ENCODE measurements at regions not wholly inside any gene's neighbourhood (a gene's known extent, or its start where the extent isn't known, plus 50 kb on each side); places are given as distances from the start of the nearest gene placed in this dataset.

DNA sequence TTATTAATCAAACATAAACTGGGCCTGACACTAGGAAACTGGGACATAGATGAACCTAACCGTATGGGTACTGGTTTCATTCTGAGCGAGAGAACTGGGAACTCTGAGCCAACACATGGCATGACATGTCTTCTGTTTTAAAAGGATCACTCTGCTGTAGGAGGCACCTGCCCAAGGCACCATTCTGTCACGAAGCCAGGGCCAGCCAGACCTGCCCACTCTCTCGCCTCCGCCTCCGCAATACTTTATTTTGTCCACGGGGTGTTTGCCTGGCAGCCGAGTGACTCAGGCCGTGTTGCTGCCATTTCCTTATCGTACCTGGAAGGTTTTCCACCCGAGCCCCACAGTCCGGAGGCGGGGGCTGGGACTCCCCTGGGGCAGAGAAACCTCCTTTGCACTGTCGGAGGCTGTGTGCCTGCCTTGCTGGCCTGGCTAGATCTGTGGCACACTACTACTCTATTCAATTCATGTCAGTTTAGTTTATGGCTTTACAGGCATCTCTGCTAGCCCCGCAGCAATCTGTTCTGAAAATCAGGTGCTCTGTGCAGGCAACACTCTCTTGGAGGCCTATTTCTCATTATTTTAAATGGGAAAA is 120.4 kb upstream of the ACKR3 start:
- 81 to 88% (median 84%) methylated on average over 15 of the region's 15 CpGs for WGBS, 4 donors
- H3K27ac ChIP-seq = no peak overlapping the region
- TF ChIP-seq, protein P1, sequence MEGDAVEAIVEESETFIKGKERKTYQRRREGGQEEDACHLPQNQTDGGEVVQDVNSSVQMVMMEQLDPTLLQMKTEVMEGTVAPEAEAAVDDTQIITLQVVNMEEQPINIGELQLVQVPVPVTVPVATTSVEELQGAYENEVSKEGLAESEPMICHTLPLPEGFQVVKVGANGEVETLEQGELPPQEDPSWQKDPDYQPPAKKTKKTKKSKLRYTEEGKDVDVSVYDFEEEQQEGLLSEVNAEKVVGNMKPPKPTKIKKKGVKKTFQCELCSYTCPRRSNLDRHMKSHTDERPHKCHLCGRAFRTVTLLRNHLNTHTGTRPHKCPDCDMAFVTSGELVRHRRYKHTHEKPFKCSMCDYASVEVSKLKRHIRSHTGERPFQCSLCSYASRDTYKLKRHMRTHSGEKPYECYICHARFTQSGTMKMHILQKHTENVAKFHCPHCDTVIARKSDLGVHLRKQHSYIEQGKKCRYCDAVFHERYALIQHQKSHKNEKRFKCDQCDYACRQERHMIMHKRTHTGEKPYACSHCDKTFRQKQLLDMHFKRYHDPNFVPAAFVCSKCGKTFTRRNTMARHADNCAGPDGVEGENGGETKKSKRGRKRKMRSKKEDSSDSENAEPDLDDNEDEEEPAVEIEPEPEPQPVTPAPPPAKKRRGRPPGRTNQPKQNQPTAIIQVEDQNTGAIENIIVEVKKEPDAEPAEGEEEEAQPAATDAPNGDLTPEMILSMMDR (IDR thresholded peaks at IDR 0.05) = no peak
- no peak for TF ChIP-seq POLR2A (IDR thresholded peaks at IDR 0.05)
- no peaks in the 10 kb centered on the region for H3K9me3 ChIP-seq
- H3K4me3 ChIP-seq = no peak overlapping the region
- ATAC-seq = no peak
- DNase-seq = no peak
- H3K36me3 ChIP-seq = no peaks in the 10 kb centered on the region
- no peaks in the 10 kb centered on the region for H3K27me3 ChIP-seq
- H3K4me1 ChIP-seq = no peaks in the 10 kb centered on the region
- intact Hi-C loops (cut with DNase I) = no loop called here

DNA sequence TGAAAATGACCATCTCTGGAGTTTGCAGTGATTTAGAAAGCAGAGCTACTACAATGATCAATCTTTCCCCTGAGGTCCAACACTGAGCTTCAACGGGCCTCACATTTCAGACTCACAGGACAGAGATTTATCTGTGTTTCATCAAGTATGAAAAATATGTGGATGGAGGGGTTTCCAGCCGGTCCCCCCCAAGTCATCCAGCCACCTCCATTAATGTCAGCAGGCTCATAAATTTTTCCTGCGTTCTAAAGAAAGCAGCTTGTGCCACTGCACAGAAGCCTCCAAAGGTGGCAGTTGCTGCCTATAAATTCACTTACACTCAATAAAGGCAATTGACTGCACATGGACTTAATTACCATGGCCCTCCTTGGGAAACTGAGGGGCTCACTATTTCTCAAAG is 117.4 kb upstream of the ACKR3 start:
- Histone ChIP-seq H3K36me3 (no peaks in the 10 kb centered on the region), H3K27ac (no peak overlapping the region), H3K4me3 (no peak overlapping the region), H3K4me1 (no peaks in the 10 kb centered on the region), H3K9me3 (peaks cover 0 to 2% (median 0%) of the 10 kb centered on the region in 12 donors), H3K27me3 (no peaks in the 10 kb centered on the region)
- ATAC-seq = no peak
- TF ChIP-seq POLR2A (IDR thresholded peaks at IDR 0.05) = no peak
- TF ChIP-seq, protein P1 (IDR thresholded peaks at IDR 0.05) = no peak
- WGBS, 4 donors = 77 to 85% (median 84%) methylated on average over 3 of the region's 3 CpGs
- intact Hi-C loops (cut with DNase I) = no loop called here
- DNase-seq = no peak

DNA sequence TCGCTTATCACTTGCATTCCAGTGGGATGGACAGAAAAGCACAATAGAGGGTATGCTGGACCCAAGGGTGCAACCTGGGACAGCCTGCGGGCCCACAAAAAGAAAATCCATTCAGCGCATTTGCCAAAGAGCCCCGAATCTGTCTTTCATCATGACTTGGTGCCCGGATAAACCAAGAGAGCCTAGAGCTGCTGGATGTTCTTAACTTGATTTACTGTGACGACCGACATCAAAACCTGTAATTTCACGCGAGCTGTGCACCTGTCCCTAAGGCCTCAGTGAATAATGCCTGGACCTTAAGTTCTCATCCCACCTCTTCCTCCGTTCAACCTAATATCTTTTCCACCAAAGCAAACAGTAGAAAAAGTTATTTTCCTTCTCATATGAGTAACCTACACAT is 115.5 kb upstream of the ACKR3 start:
- DNase-seq (no peak), ATAC-seq (no peak)
- Histone ChIP-seq H3K4me3 (no peak overlapping the region), H3K4me1 (no peaks in the 10 kb centered on the region), H3K27me3 (no peaks in the 10 kb centered on the region), H3K36me3 (no peaks in the 10 kb centered on the region), H3K9me3 (peaks cover 0 to 8% (median 0%) of the 10 kb centered on the region in 12 donors), H3K27ac (no peak overlapping the region)
- TF ChIP-seq, protein P1 (IDR thresholded peaks at IDR 0.05) = no peak
- TF ChIP-seq POLR2A (IDR thresholded peaks at IDR 0.05) = no peak
- 92 to 97% (median 93%) methylated on average over 10 of the region's 10 CpGs for WGBS, 4 donors
- intact Hi-C loops (cut with DNase I) = no loop called here

DNA sequence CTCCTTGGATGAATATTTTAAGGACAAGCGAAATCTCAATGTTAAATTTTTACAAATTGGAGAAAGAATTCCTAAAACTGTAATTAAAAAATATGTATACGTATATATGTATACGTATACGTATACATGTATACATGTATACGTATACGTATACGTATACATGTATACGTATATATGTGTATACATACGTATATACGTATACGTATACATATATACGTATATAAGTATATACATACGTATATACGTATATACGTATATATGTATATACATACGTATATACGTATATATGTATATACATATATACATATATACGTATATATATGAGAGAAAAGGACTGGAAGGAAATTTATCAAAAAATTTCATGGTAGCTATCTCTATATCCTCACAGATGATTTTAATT is 110.2 kb upstream of the ACKR3 start:
- no peak for DNase-seq
- no peaks in the 10 kb centered on the region for H3K4me1 ChIP-seq
- H3K27me3 ChIP-seq = no peaks in the 10 kb centered on the region
- no peak overlapping the region for H3K27ac ChIP-seq
- intact Hi-C loops (cut with DNase I) = no loop called here
- TF ChIP-seq, protein P1 (IDR thresholded peaks at IDR 0.05) = no peak
- no peak overlapping the region for H3K4me3 ChIP-seq
- H3K9me3 ChIP-seq = peaks cover 0 to 14% (median 0%) of the 10 kb centered on the region in 12 donors
- no peaks in the 10 kb centered on the region for H3K36me3 ChIP-seq
- 92 to 97% (median 95%) methylated on average over 18 of the region's 18 CpGs for WGBS, 4 donors
- no peak for ATAC-seq
